ENCODE measurements at regions not wholly inside any gene's neighbourhood (a gene's known extent, or its start where the extent isn't known, plus 50 kb on each side); places are given as distances from the start of the nearest gene placed in this dataset.

DNA sequence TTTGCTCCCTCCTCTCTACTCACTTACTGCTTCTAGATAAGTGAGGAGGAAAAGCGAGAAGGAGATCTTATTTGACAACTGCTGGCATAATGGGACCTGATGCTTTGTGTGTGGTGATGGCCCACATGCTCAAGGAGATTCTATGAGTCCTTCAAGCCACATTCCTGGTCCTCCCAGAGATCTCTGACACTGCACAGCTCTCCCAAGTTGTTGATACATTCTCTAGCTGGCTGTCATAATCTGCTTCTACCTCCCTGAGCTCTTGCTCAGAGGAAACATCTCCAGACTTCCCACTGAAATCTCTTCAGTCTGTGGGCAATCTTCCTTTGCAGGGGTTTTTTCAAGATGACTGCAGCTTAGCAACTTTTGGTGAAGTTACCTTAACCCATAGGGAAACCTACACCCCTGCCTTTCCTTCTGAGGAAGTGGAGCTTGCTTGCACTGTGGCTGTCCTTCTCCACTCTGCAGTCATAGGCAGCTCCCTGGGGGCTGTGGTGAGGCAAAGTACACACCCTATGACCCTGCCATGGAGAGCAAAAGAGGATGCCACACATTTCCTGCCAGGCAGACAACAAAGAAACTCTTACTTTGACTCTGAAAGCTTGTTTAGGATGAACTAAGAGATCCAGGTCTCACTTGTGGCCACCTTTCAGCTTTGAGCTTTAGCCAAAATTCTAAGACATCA lies 163.8 kb downstream of the TMEM38B start (continued):
- no peak for TF ChIP-seq EGR1 (IDR thresholded peaks at IDR 0.05; ENCODE audit: borderline replicate concordance, low read depth, low read length)

Data from H1 (cell line).